H1 (cell line): ENCODE measurements at regions not wholly inside any gene's neighbourhood (a gene's known extent, or its start where the extent isn't known, plus 50 kb on each side); places are given as distances from the start of the nearest gene placed in this dataset.

Experiments used
- JUN ChIP-seq: IDR thresholded peaks from 2 replicates; pipeline ENCODE4 v1.6.1; 2011; ENCODE audit warnings: low read depth, mild to moderate bottlenecking, improper control_type of control experiment, low read length

DNA sequence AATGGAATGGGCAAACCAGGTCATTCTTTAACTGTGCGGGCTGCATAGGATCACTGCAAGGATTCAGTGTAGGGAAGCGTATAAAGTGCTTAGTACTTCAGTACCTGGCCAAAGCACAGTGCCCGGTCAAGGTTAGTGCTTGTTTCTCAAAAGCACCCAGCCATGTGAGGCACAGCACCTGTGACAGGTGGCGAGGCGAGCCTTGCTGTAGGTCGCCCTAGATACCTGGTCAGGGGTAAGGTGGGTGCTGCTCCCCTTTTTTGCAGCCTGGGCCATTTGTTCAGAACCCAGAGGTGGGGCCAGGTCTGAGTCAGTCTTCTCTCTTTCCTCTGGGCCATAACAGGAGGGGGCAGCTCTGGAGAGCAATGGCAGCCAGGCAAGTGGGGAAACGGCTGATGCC is 172.0 kb downstream of the IRF8 start (continued):
- no peak for TF ChIP-seq JUN
